ENCODE measurements at regions not wholly inside any gene's neighbourhood (a gene's known extent, or its start where the extent isn't known, plus 50 kb on each side); places are given as distances from the start of the nearest gene placed in this dataset.

GRCh38 chr4:123068081-123068480, 145.7 kb upstream of the NUDT6 start:
- TF ChIP-seq POLR2AphosphoS5 (IDR thresholded peaks at IDR 0.05; ENCODE audit: low read depth, low read length) (no peak), POLR2A (IDR thresholded peaks at IDR 0.05; ENCODE audit: low read depth, low read length) (no peak), TAF1 (IDR thresholded peaks at IDR 0.05; ENCODE audit: borderline replicate concordance, low read depth, low read length) (no peak)
